ENCODE measurements at regions not wholly inside any gene's neighbourhood (a gene's known extent, or its start where the extent isn't known, plus 50 kb on each side); places are given as distances from the start of the nearest gene placed in this dataset.

DNA sequence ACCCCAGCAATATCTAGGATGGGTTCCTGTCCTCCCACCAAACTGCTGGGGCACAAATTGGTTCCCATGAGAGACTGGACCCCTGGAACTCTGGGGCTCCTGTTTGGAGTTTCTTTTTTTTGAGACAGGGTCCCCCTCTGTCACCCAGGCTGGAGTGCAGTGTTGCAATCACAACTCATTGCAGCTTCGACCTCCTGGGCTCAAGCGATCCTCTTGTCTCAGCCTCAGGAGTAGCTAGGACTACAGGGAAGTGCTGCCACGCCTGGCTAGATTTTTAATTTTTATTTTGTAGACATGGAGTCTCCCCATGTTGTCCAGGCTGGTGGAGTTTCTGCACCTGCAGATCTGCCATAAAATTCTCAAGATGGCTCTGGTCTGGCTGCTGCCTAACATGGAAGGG is 56.3 kb upstream of the BRD7 start:
- peaks cover 3% of the 10 kb centered on the region for H3K9me3 Mint-ChIP-seq
- no peaks in the 10 kb centered on the region for H3K27me3 ChIP-seq (ENCODE audit: control insufficient read depth, insufficient read depth, low read length, poor library complexity, severe bottlenecking)
- no peaks in the 10 kb centered on the region for H3K27me3 Mint-ChIP-seq (ENCODE audit: insufficient read depth)
- H3K9me3 ChIP-seq (ENCODE audit: control insufficient read depth, low read length): peaks cover 7% of the 10 kb centered on the region
- no peaks in the 10 kb centered on the region for H3K4me1 ChIP-seq (ENCODE audit: control insufficient read depth, insufficient read depth, low read length)
- no peak for DNase-seq
- H3K36me3 Mint-ChIP-seq (ENCODE audit: low read depth): no peaks in the 10 kb centered on the region
- H3K4me3 Mint-ChIP-seq: no peak overlapping the region
- H3K36me3 ChIP-seq (ENCODE audit: control insufficient read depth, insufficient read depth, low read length): no peaks in the 10 kb centered on the region
- H3K27ac Mint-ChIP-seq: no peak overlapping the region
- TF ChIP-seq CTCF (conservative IDR thresholded peaks at IDR 0.05): no peak
- H3K4me1 Mint-ChIP-seq: no peaks in the 10 kb centered on the region
- WGBS, 2 experiments (ENCODE audit: insufficient coverage in 1 of 2, insufficient read length in 1 of 2): 91 to 97% methylated on average over 3 of the region's 3 CpGs
- H3K4me3 ChIP-seq (ENCODE audit: low read length): no peak overlapping the region
- no peak overlapping the region for H3K9ac ChIP-seq (ENCODE audit: extremely low read depth, low read length, poor library complexity, severe bottlenecking)
- H3K27ac ChIP-seq (ENCODE audit: low read depth, low read length): no peak overlapping the region

DNA sequence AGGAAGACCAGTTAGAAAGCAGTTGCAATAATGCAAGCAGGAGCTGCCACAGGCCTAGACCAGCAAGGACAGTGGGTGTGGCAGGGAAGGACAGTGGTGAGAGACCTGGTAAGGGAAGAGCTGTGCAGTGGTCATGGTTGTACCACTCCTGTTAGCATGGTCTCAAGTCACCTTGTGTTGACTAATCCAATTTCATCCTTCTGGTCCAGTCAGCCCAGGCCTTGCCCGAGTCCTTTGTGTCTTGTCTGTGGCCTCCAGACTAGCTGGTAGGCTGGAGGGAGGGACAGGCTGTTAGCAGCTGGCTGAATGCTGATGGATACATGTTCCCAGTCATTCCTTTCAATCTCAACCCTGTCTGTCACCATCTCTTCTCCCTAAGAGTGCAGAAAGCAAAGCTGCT is 54.1 kb upstream of the BRD7 start:
- Mint-ChIP-seq H3K36me3 (ENCODE audit: low read depth) (no peaks in the 10 kb centered on the region), H3K4me3 (no peak overlapping the region), H3K27me3 (ENCODE audit: insufficient read depth) (no peaks in the 10 kb centered on the region), H3K9me3 (peaks cover 23% of the 10 kb centered on the region), H3K27ac (no peak overlapping the region), H3K4me1 (no peaks in the 10 kb centered on the region)
- Histone ChIP-seq H3K27ac (ENCODE audit: low read depth, low read length) (no peak overlapping the region), H3K9me3 (ENCODE audit: control insufficient read depth, low read length) (peaks cover 28% of the 10 kb centered on the region), H3K27me3 (ENCODE audit: control insufficient read depth, insufficient read depth, low read length, poor library complexity, severe bottlenecking) (no peaks in the 10 kb centered on the region), H3K9ac (ENCODE audit: extremely low read depth, low read length, poor library complexity, severe bottlenecking) (no peak overlapping the region), H3K4me3 (ENCODE audit: low read length) (no peak overlapping the region), H3K4me1 (ENCODE audit: control insufficient read depth, insufficient read depth, low read length) (no peaks in the 10 kb centered on the region), H3K36me3 (ENCODE audit: control insufficient read depth, insufficient read depth, low read length) (no peaks in the 10 kb centered on the region)
- no peak for TF ChIP-seq CTCF (conservative IDR thresholded peaks at IDR 0.05)
- 80% methylated on average over 1 of the region's 1 CpG; no CpG with 5 or more reads in 1 of the 2 experiments for WGBS, 2 experiments (ENCODE audit: insufficient coverage in 1 of 2, insufficient read length in 1 of 2)
- no peak for DNase-seq

GRCh38 chr16:50419116-50419515 is 50.3 kb upstream of the BRD7 start:
- H3K27me3 ChIP-seq (ENCODE audit: control insufficient read depth, insufficient read depth, low read length, poor library complexity, severe bottlenecking): no peaks in the 10 kb centered on the region
- no peak overlapping the region for H3K9ac ChIP-seq (ENCODE audit: extremely low read depth, low read length, poor library complexity, severe bottlenecking)
- H3K9me3 Mint-ChIP-seq: peaks cover 42% of the 10 kb centered on the region
- no peaks in the 10 kb centered on the region for H3K4me1 ChIP-seq (ENCODE audit: control insufficient read depth, insufficient read depth, low read length)
- no peaks in the 10 kb centered on the region for H3K4me1 Mint-ChIP-seq
- no peak overlapping the region for H3K4me3 ChIP-seq (ENCODE audit: low read length)
- H3K4me3 Mint-ChIP-seq: no peak overlapping the region
- no peaks in the 10 kb centered on the region for H3K36me3 Mint-ChIP-seq (ENCODE audit: low read depth)
- H3K36me3 ChIP-seq (ENCODE audit: control insufficient read depth, insufficient read depth, low read length): no peaks in the 10 kb centered on the region
- no peak overlapping the region for H3K27ac ChIP-seq (ENCODE audit: low read depth, low read length)
- no peak for TF ChIP-seq CTCF (conservative IDR thresholded peaks at IDR 0.05)
- H3K27me3 Mint-ChIP-seq (ENCODE audit: insufficient read depth): no peaks in the 10 kb centered on the region
- no peak for DNase-seq
- H3K9me3 ChIP-seq (ENCODE audit: control insufficient read depth, low read length): peaks cover 51% of the 10 kb centered on the region
- H3K27ac Mint-ChIP-seq: no peak overlapping the region
